ENCODE measurements at regions not wholly inside any gene's neighbourhood (a gene's known extent, or its start where the extent isn't known, plus 50 kb on each side); places are given as distances from the start of the nearest gene placed in this dataset.

GRCh38 chr2:8094526-8094925 lies 587.3 kb upstream of the ID2 start:
- DNase-seq = no peak
- H3K36me3 ChIP-seq (replicated peaks; ENCODE audit: control insufficient read depth, insufficient read depth, low read length) = no peaks in the 10 kb centered on the region
- H3K27me3 ChIP-seq (ENCODE audit: control insufficient read depth, insufficient read depth, low read length) = no peaks in the 10 kb centered on the region
- H3K4me3 ChIP-seq (ENCODE audit: insufficient read depth, low read depth, low read length) = no peak overlapping the region

- no peak overlapping the region for H3K4me3 ChIP-seq (ENCODE audit: insufficient read depth, low read depth, low read length)
- H3K27me3 ChIP-seq (ENCODE audit: control insufficient read depth, insufficient read depth, low read length) = no peaks in the 10 kb centered on the region
- no peak for DNase-seq
- H3K36me3 ChIP-seq (replicated peaks; ENCODE audit: control insufficient read depth, insufficient read depth, low read length) = no peaks in the 10 kb centered on the region
These were observed 585.9 kb upstream of the ID2 start for GRCh38 chr2:8095978-8096377.

DNA sequence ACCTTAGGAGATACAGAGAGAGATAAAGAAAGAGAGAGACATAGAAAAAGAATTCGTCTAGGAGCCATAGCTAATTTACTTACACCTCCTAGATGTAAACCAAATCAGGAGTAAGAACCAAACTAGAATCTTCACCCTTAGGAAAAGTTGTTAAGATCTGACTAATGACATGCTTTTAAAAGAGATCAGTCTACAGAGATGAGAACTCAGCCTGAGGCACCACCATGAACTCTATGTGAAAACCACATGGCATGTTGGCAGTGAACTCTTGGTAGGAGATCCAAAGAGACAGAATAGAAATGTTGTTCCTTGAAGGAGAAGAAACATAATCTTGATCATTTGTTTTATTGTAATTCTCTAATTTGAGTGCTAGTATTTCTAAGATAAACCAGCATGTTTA lies 585.4 kb upstream of the ID2 start:
- Histone ChIP-seq H3K36me3 (replicated peaks; ENCODE audit: control insufficient read depth, insufficient read depth, low read length) (no peaks in the 10 kb centered on the region), H3K27me3 (ENCODE audit: control insufficient read depth, insufficient read depth, low read length) (no peaks in the 10 kb centered on the region), H3K4me3 (ENCODE audit: insufficient read depth, low read depth, low read length) (no peak overlapping the region)
- DNase-seq = no peak

- no peaks in the 10 kb centered on the region for H3K27me3 ChIP-seq (ENCODE audit: control insufficient read depth, insufficient read depth, low read length)
- H3K4me3 ChIP-seq (ENCODE audit: insufficient read depth, low read depth, low read length) = no peak overlapping the region
- no peak for DNase-seq
- H3K36me3 ChIP-seq (replicated peaks; ENCODE audit: control insufficient read depth, insufficient read depth, low read length) = no peaks in the 10 kb centered on the region
These were observed 583.2 kb upstream of the ID2 start for GRCh38 chr2:8098476-8099266.

DNA sequence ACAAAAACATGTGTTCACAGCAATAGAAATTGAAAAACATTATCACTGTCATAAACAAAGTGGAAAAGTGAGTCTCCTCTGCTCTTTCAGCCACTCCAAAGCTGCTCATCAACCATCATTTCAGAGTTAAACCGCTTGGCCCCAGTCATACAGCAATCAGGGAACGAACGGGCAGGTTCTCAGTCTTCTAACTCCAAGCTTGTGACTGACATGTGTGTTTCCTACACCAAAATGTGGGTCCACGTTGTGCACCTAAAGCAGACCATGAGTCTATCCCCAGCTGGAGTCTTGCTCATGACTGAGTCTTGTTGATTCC lies 582.6 kb upstream of the ID2 start:
- Histone ChIP-seq H3K27me3 (ENCODE audit: control insufficient read depth, insufficient read depth, low read length) (no peaks in the 10 kb centered on the region), H3K36me3 (replicated peaks; ENCODE audit: control insufficient read depth, insufficient read depth, low read length) (no peaks in the 10 kb centered on the region), H3K4me3 (ENCODE audit: insufficient read depth, low read depth, low read length) (no peak overlapping the region)
- no peak for DNase-seq

DNA sequence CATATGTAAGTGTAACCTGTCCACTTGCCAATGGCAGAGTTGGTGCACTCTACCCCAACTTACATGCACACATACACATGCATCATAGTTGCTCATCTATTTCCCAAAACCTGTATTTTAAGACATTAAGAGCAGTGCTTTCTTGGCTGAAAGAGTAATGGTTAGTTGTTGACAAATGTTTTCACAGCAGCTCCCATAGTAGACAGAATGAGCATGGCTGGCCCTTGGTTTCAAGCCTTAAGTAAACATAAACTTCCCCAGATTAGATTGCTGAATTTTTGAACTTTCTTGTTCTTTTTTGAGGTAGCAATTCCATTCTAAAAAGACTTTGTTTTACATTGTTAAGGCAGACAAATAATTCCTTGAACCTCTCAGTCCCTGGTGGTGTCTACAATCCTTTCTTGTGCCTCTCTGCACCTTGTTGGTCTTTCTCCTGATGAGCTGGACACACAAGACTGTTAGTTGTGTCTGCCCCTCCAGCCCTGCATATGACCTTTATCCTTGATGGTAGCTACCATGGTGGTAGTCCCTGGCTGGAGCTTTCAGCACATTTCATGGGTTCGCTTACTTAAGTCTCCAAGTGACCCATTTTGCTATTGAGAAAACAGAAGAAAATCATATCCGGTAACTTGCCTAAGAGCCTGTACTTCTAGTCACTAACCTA lies 580.1 kb upstream of the ID2 start:
- Histone ChIP-seq H3K36me3 (replicated peaks; ENCODE audit: control insufficient read depth, insufficient read depth, low read length) (no peaks in the 10 kb centered on the region), H3K4me3 (ENCODE audit: insufficient read depth, low read depth, low read length) (no peak overlapping the region), H3K27me3 (ENCODE audit: control insufficient read depth, insufficient read depth, low read length) (no peaks in the 10 kb centered on the region)
- no peak for DNase-seq

DNA sequence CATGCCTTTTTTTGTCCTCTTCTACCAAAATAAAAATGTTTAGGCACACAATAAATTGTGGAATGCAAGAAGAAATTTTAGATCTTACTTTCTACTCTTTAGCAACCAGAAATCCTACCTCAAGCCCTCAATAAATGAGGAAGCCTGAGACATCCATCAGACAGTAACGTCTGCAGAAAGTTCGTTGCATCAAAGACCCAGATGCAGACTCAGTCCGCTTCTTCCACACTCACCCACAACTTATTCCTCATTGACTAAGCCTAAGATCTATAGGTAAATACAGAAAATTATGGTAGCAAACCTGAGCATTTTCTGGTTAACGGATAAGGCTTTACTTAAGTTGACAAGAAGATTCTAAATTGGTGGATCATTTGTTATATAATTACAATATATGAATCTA lies 579.4 kb upstream of the ID2 start:
- no peak for DNase-seq
- H3K36me3 ChIP-seq (replicated peaks; ENCODE audit: control insufficient read depth, insufficient read depth, low read length) = no peaks in the 10 kb centered on the region
- H3K4me3 ChIP-seq (ENCODE audit: insufficient read depth, low read depth, low read length) = no peak overlapping the region
- no peaks in the 10 kb centered on the region for H3K27me3 ChIP-seq (ENCODE audit: control insufficient read depth, insufficient read depth, low read length)

DNA sequence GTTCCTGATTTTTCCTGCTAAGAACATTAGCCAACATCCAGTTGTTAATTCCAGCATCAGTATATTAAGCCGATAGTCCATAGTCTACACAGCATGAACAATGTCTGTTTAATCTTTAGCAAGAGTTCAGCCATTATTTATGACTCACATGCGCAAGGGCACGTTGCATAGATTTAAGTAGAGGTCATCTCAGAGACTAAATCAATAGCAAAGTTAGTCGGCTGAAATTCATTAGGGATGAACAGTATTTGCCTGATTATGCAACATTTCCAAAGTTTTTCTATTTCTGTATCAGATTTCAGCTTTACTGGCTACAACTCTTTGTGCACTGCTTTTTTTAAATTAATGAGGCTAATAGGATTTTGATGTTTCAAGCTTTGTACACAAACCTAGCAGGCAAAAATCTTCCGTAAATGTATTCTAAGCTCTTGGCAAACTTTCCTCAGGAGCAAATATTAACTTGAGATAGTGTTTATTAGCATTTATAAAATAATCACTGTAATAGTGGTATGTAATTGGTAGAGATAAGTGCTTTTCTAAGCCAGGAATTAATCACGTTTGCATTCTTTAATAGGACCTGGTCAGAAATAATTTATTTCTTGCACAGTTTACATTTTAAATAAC lies 578.7 kb upstream of the ID2 start:
- no peaks in the 10 kb centered on the region for H3K36me3 ChIP-seq (replicated peaks; ENCODE audit: control insufficient read depth, insufficient read depth, low read length)
- H3K4me3 ChIP-seq (ENCODE audit: insufficient read depth, low read depth, low read length) = no peak overlapping the region
- DNase-seq = no peak
- no peaks in the 10 kb centered on the region for H3K27me3 ChIP-seq (ENCODE audit: control insufficient read depth, insufficient read depth, low read length)

GRCh38 chr2:8107150-8107549 lies 574.7 kb upstream of the ID2 start:
- DNase-seq = no peak
- no peaks in the 10 kb centered on the region for H3K36me3 ChIP-seq (replicated peaks; ENCODE audit: control insufficient read depth, insufficient read depth, low read length)

GRCh38 chr2:8107621-8108378 lies 574.1 kb upstream of the ID2 start:
- no peaks in the 10 kb centered on the region for H3K27me3 ChIP-seq (ENCODE audit: control insufficient read depth, insufficient read depth, low read length)
- no peak for DNase-seq
- H3K36me3 ChIP-seq (replicated peaks; ENCODE audit: control insufficient read depth, insufficient read depth, low read length) = no peaks in the 10 kb centered on the region
- no peak overlapping the region for H3K4me3 ChIP-seq (ENCODE audit: insufficient read depth, low read depth, low read length)

More at GRCh38 chr2:8107150-8107549, 574.7 kb upstream of the ID2 start:
- no peak overlapping the region for H3K4me3 ChIP-seq (ENCODE audit: insufficient read depth, low read depth, low read length)
- H3K27me3 ChIP-seq (ENCODE audit: control insufficient read depth, insufficient read depth, low read length) = no peaks in the 10 kb centered on the region

- Histone ChIP-seq H3K36me3 (replicated peaks; ENCODE audit: control insufficient read depth, insufficient read depth, low read length) (no peaks in the 10 kb centered on the region), H3K4me3 (ENCODE audit: insufficient read depth, low read depth, low read length) (no peak overlapping the region), H3K27me3 (ENCODE audit: control insufficient read depth, insufficient read depth, low read length) (no peaks in the 10 kb centered on the region)
- no peak for DNase-seq
These were observed 571.1 kb upstream of the ID2 start for GRCh38 chr2:8110716-8111115.

DNA sequence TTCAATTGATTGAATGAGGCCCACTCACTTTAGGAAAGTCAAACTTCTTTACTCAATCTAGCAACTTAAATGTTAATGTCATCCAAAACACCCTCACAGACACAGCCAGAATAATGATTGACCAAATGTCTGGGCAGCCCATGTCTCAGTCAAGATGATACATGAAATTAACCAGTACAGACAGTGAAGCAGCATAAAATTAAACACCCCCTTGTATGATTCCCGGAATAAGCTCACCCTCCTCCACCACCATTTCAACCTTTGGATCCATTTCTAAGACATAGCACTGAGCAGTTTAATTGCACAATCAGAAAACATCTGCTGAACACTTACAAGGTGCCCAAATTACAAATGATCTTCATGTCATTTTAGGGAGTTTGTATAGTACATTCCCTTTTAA lies 570.7 kb upstream of the ID2 start:
- Histone ChIP-seq H3K4me3 (ENCODE audit: insufficient read depth, low read depth, low read length) (no peak overlapping the region), H3K36me3 (replicated peaks; ENCODE audit: control insufficient read depth, insufficient read depth, low read length) (no peaks in the 10 kb centered on the region), H3K27me3 (ENCODE audit: control insufficient read depth, insufficient read depth, low read length) (no peaks in the 10 kb centered on the region)
- no peak for DNase-seq

GRCh38 chr2:8115456-8115855 lies 566.4 kb upstream of the ID2 start:
- H3K27me3 ChIP-seq (ENCODE audit: control insufficient read depth, insufficient read depth, low read length) = no peaks in the 10 kb centered on the region
- no peak overlapping the region for H3K4me3 ChIP-seq (ENCODE audit: insufficient read depth, low read depth, low read length)
- DNase-seq = no peak
- H3K36me3 ChIP-seq (replicated peaks; ENCODE audit: control insufficient read depth, insufficient read depth, low read length) = no peaks in the 10 kb centered on the region

- Histone ChIP-seq H3K4me3 (ENCODE audit: insufficient read depth, low read depth, low read length) (no peak overlapping the region), H3K36me3 (replicated peaks; ENCODE audit: control insufficient read depth, insufficient read depth, low read length) (no peaks in the 10 kb centered on the region), H3K27me3 (ENCODE audit: control insufficient read depth, insufficient read depth, low read length) (no peaks in the 10 kb centered on the region)
- no peak for DNase-seq
These were observed 565.9 kb upstream of the ID2 start for GRCh38 chr2:8115966-8116365.

DNA sequence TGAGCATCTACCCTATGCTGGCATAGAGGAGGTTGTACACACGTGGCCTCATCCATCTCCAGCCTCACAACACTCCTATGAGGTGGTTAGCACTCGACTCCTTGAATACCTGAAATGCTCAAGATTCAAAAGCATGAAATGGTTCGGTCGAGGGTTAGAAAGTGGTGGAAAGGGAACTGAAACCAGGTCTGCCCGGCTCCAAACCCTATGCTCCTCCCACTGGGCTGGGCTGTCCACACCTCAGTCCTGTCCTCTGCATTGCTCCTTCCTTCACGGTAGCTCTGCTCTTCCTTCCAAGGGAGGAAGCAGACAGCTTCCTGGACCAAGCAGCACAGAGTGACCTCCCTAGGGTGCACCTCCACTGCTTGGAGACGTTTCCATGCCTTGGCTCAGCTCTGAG lies 565.2 kb upstream of the ID2 start:
- Histone ChIP-seq H3K4me3 (ENCODE audit: insufficient read depth, low read depth, low read length) (no peak overlapping the region), H3K27me3 (ENCODE audit: control insufficient read depth, insufficient read depth, low read length) (no peaks in the 10 kb centered on the region), H3K36me3 (replicated peaks; ENCODE audit: control insufficient read depth, insufficient read depth, low read length) (no peaks in the 10 kb centered on the region)
- no peak for DNase-seq
